HG02852 (cell line): ENCODE measurements at regions not wholly inside any gene's neighbourhood (a gene's known extent, or its start where the extent isn't known, plus 50 kb on each side); places are given as distances from the start of the nearest gene placed in this dataset.

Source experiments
- ATAC-seq: cut with Tn5 transposase; IDR thresholded peaks from one replicate; pipeline ENCODE4 v1.9.1; 2021; ENCODE audit warnings: mild to moderate bottlenecking, moderate library complexity; ENCODE audit not compliant: unreplicated experiment

DNA sequence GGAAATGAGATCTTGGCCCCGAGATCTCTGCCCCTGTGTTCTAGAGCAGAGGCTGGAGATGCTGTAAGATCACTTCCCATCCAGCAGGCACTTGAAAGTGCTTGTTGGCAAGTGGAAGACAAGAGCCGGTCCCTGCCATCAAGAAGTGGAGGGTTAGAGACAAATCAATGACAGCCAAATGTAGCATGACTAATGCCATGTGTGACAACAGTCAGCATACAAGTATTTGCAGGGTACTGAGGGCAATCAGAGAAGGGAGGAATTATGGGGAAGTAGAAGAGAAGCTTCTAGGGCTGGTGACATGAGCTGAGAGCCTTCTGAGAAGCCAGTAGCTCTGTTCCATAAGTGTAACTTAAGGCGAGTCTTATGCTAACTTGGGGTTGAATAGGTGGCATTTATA lies 58.6 kb downstream of the TMEM17 start:
- no peak for ATAC-seq

GRCh38 chr2:62446491-62446890 lies 59.5 kb downstream of the TMEM17 start:
- no peak for ATAC-seq

GRCh38 chr2:62443886-62444285 lies 62.1 kb downstream of the TMEM17 start:
- no peak for ATAC-seq

DNA sequence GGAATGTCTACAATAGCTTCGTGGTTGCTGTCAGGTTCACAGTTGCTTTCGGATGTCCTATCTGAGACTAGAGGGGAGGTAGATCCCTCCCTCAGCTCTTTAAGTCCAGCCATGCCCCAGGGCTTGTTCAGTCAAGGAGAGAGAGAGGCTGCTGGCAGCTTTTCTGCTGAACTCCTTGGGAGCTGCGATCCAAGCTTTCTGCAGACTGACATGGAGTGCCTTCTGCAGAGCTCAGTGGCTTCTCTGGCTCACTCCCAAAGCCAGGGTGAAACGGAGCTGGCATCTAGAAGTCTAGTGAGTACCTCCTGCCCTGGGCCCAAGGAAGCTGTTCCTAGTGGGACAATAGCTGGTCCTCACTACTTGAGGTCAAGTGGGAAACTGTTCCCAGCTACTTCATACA lies 62.5 kb downstream of the TMEM17 start:
- ATAC-seq: no peak

- no peak for ATAC-seq
Observed at GRCh38 chr2:62441824-62442223, 64.2 kb downstream of the TMEM17 start.

- no peak for ATAC-seq
Observed at GRCh38 chr2:62441421-62441820, 64.6 kb downstream of the TMEM17 start.

GRCh38 chr2:62440281-62440946 lies 65.6 kb downstream of the TMEM17 start:
- no peak for ATAC-seq

- ATAC-seq: no peak
Observed at GRCh38 chr2:62439425-62439824, 66.6 kb downstream of the TMEM17 start.

DNA sequence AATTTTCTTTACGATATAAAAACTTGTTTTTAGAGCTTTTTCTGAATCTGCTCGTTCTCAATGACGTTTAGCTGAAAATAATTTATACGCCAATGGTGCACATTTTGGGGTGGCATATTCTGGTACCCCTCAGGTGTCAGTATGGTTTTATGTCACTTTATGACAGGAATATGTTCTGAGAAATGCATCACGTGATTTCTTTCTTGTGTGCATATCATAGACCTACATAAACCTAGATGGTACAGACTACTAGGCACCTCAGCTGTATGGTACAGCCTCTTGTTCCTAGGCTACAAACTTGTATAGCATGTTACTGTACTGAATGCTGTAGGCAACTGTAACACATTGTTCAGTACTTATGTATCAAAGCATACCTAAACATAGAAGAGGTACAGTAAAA lies 68.2 kb downstream of the TMEM17 start:
- no peak for ATAC-seq

GRCh38 chr2:62435720-62436119 lies 70.3 kb downstream of the TMEM17 start:
- ATAC-seq: peak; percentile 86

DNA sequence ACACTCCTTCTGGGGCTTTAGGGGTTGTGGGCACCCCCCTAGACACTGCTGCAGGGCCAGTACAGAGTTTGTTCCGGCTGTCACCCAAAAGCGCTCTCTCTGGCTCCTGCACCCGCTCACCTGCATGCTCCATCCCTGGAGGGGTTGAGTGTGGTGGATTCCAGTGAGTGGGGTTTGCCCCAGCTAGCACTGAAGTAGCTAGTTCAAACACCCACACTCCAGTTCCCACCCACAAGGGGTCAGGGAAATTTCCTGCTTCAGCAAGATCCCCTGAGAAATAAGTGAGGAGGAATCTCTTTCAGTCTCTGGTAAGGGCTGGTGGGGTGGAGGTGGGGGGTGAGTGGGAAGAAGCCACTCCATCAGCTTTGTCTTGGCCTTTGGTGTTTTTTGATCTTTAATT lies 73.6 kb downstream of the TMEM17 start:
- no peak for ATAC-seq

DNA sequence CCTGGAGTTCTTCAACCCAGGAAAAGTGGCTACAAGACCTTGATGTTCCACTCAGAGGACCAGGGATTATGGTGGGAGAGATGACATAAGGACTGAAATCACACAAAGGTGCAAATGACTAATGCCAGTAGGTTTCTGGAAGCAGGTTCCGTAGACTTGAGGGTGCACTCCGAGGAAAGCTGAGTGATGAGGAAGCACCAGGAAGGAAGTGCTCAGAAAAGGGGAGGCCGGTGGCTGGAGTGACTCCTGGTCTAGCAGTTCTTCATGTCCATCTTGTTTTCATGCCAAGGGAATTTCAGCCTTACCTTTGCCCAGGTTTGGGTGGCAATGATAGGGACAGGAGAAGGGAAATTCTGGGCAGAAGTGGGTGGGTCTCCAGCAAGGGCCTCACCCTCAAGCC lies 74.5 kb downstream of the TMEM17 start:
- ATAC-seq: no peak

GRCh38 chr2:62430146-62430545 lies 75.8 kb downstream of the TMEM17 start:
- ATAC-seq: no peak

GRCh38 chr2:62427146-62427545 lies 78.8 kb downstream of the TMEM17 start:
- no peak for ATAC-seq

DNA sequence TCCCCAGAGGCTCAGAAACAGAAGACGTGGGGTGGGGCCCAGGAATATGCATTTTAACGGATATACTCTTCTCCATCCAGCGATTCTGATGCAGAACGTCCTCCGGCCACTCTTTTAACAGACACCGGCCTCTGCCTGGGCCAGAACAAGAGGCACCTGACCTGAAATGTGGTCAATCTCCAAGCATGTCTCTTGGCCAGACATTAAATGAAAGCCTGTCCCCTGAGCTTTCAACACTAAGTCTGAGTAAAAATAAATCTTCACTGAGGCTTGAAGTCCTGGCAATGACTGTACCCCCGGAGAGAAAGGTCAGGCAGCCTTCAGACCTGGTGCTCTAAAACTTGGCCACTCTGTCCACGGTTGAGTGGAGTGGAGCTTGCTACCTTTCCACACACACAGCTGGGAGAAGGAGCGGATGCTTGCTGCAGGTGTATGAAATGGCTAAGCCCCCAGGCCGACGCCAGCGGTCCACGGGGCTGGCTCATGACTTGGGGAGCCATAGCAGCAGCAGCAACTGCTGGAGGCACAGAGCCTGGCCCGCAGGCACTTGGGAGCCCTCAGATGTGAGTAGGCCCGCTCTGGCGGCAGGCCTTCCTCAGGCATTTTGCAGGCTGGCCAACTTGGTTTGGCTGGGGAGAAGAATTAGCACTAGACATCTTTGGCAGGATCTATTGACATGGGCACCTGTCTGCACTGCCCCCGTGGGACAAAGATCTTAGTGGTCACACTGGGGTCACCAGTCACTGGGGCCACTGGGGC lies 79.7 kb downstream of the TMEM17 start:
- no peak for ATAC-seq

DNA sequence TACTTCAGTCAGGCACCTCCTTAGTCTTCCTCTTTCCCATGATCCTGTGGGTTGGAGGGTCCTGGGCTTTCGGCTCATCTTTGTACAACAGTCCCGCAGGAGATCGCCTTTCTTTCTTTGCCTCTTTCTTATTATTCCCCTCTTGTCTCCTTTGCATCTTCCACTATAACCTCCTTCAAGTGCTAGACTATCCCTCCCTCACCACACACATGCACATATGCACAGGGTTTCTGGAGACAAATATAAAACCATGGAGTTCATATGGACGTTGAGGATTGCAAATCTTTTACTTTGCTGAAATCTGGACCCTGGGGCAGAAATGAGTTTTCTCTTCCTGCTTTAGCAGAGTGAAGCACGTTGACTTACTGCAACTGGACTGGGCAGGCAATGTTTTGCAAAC lies 80.3 kb downstream of the TMEM17 start:
- no peak for ATAC-seq

GRCh38 chr2:62424899-62425298 lies 81.1 kb downstream of the TMEM17 start:
- no peak for ATAC-seq

- no peak for ATAC-seq
Observed at GRCh38 chr2:62423883-62424458, 82.0 kb downstream of the TMEM17 start.

GRCh38 chr2:62423235-62423634 lies 82.8 kb downstream of the TMEM17 start:
- ATAC-seq: no peak

- peak; percentile 16 for ATAC-seq
Observed at GRCh38 chr2:62415518-62415917, 90.5 kb downstream of the TMEM17 start.

GRCh38 chr2:62415019-62415431 lies 91.0 kb downstream of the TMEM17 start:
- peak; percentile 88 for ATAC-seq

DNA sequence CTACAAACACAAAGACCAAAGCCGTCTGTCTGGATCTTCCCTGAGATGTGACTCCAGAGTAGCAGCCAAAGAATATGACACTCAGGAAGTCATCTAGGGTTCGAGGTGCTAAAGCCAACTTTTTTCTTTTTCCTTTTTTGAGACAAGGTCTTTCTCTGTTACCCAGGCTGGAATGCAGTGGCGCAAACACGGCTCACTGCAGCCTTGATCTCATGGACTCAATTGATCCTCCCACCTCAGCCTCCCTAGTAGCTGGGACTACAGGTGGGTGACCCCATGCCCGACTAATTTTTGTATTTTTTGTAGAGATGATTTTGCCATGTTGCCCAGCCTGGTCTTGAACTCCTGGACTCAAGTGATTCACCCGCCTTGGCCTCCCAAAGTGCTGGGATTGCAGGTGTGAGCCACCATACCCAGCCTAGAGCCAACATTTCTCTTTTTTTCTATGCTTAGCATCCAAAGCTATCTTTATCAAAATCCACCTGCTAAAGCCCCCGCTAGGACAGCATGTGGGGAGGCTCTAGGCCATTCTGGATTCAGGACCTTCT lies 92.8 kb downstream of the TMEM17 start:
- ATAC-seq: no peak
